ENCODE measurements at regions not wholly inside any gene's neighbourhood (a gene's known extent, or its start where the extent isn't known, plus 50 kb on each side); places are given as distances from the start of the nearest gene placed in this dataset.

GRCh38 chr6:163793011-163793983 lies 378.8 kb downstream of the QKI start:
- no peak for TF ChIP-seq EZH2 (IDR thresholded peaks at IDR 0.05; ENCODE audit: insufficient read depth, low read length)
- no peak for TF ChIP-seq CTCF (IDR thresholded peaks at IDR 0.05; ENCODE audit: insufficient read depth, low read depth, low read length)
